ENCODE measurements at regions not wholly inside any gene's neighbourhood (a gene's known extent, or its start where the extent isn't known, plus 50 kb on each side); places are given as distances from the start of the nearest gene placed in this dataset.

DNA sequence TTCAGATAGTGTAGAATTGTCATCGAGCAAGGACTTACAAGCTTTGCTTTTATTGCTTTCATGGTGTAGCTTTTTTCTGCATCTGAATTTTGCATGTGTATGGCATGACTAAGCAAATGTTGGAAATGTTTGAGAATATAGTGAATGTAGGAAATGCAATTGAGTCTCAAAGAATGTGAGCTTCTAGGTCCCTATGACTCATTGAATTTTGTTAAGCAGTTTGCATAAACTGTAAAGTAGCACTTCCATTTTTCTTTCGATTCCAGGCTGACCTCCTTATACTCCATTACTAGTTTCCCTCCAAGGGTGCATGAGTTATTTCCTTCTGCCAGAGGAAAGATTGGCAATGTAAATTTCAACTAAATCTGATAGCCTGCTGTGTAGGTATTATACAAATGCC is 619.2 kb downstream of the DIPK2A start:
- Histone ChIP-seq H3K27me3 (ENCODE audit: control insufficient read depth in 4 of 4, insufficient read depth in 4 of 4, low read length in 3 of 4) (no peaks in the 10 kb centered on the region), H3K9ac (ENCODE audit: low read depth in 1 of 2, low read length in 2 of 2) (no peak overlapping the region), H3K4me1 (ENCODE audit: control insufficient read depth in 4 of 4, insufficient read depth in 4 of 4, low read length in 3 of 4) (no peaks in the 10 kb centered on the region), H3K36me3 (ENCODE audit: control insufficient read depth in 4 of 4, insufficient read depth in 3 of 4, low read depth in 1 of 4, low read length in 3 of 4) (no peaks in the 10 kb centered on the region), H3K27ac (ENCODE audit: low read depth in 1 of 2, low read length in 2 of 2) (no peak overlapping the region), H3K4me3 (ENCODE audit: low read depth in 1 of 3, low read length in 3 of 3) (no peak overlapping the region), H3K9me3 (ENCODE audit: control insufficient read depth in 4 of 4, low read length in 3 of 4) (no peaks in the 10 kb centered on the region)
- WGBS: 88% methylated on average over 2 of the region's 2 CpGs
- DNase-seq (ENCODE audit: low spot score): no peak
- TF ChIP-seq SP1 (IDR thresholded peaks at IDR 0.05) (no peak), FOXA1 (IDR thresholded peaks at IDR 0.05) (no peak), YY1 (IDR thresholded peaks at IDR 0.05) (no peak), JUND (IDR thresholded peaks at IDR 0.05) (no peak), RAD21 (IDR thresholded peaks at IDR 0.05) (no peak), GABPA (IDR thresholded peaks at IDR 0.05 in 1 of 2, conservative IDR thresholded peaks at IDR 0.05 in 1 of 2) (no peak), RXRA (IDR thresholded peaks at IDR 0.05) (no peak), TAF1 (conservative IDR thresholded peaks at IDR 0.05) (no peak), HNF4A (conservative IDR thresholded peaks at IDR 0.05) (no peak), HNF4G (IDR thresholded peaks at IDR 0.05) (no peak), EGR1 (IDR thresholded peaks at IDR 0.05; ENCODE audit: low read depth in 2 of 2) (no peak), NR2F2 (IDR thresholded peaks at IDR 0.05) (no peak)
- TF ChIP-seq, protein P1, sequence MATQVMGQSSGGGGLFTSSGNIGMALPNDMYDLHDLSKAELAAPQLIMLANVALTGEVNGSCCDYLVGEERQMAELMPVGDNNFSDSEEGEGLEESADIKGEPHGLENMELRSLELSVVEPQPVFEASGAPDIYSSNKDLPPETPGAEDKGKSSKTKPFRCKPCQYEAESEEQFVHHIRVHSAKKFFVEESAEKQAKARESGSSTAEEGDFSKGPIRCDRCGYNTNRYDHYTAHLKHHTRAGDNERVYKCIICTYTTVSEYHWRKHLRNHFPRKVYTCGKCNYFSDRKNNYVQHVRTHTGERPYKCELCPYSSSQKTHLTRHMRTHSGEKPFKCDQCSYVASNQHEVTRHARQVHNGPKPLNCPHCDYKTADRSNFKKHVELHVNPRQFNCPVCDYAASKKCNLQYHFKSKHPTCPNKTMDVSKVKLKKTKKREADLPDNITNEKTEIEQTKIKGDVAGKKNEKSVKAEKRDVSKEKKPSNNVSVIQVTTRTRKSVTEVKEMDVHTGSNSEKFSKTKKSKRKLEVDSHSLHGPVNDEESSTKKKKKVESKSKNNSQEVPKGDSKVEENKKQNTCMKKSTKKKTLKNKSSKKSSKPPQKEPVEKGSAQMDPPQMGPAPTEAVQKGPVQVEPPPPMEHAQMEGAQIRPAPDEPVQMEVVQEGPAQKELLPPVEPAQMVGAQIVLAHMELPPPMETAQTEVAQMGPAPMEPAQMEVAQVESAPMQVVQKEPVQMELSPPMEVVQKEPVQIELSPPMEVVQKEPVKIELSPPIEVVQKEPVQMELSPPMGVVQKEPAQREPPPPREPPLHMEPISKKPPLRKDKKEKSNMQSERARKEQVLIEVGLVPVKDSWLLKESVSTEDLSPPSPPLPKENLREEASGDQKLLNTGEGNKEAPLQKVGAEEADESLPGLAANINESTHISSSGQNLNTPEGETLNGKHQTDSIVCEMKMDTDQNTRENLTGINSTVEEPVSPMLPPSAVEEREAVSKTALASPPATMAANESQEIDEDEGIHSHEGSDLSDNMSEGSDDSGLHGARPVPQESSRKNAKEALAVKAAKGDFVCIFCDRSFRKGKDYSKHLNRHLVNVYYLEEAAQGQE (IDR thresholded peaks at IDR 0.05): no peak
- TF ChIP-seq, protein P2, sequence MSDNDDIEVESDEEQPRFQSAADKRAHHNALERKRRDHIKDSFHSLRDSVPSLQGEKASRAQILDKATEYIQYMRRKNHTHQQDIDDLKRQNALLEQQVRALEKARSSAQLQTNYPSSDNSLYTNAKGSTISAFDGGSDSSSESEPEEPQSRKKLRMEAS (IDR thresholded peaks at IDR 0.05): no peak
- TF ChIP-seq, protein P3, sequence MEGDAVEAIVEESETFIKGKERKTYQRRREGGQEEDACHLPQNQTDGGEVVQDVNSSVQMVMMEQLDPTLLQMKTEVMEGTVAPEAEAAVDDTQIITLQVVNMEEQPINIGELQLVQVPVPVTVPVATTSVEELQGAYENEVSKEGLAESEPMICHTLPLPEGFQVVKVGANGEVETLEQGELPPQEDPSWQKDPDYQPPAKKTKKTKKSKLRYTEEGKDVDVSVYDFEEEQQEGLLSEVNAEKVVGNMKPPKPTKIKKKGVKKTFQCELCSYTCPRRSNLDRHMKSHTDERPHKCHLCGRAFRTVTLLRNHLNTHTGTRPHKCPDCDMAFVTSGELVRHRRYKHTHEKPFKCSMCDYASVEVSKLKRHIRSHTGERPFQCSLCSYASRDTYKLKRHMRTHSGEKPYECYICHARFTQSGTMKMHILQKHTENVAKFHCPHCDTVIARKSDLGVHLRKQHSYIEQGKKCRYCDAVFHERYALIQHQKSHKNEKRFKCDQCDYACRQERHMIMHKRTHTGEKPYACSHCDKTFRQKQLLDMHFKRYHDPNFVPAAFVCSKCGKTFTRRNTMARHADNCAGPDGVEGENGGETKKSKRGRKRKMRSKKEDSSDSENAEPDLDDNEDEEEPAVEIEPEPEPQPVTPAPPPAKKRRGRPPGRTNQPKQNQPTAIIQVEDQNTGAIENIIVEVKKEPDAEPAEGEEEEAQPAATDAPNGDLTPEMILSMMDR (IDR thresholded peaks at IDR 0.05; ENCODE audit: low read depth, low read length, missing input control): no peak
- TF ChIP-seq, protein P4, sequence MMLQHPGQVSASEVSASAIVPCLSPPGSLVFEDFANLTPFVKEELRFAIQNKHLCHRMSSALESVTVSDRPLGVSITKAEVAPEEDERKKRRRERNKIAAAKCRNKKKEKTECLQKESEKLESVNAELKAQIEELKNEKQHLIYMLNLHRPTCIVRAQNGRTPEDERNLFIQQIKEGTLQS (IDR thresholded peaks at IDR 0.05): no peak

DNA sequence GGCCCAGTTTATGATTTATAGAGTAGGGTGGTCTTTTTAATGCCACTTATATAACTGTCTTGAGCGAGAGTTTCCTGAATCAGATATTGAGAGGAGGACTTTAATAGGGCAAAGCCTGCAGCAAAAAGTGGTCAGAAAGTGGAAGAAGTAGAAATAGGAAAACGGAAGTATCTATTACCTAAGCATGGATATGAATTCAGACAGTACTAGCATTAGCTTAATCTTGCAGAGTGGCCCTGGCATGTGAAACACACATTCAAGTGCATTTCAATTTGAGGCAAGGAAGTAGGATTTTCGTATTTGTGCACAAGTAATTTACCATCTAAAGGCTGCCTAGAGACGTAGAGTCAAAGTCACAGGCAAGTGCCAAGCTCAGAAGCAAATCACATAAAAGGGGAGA is 622.3 kb downstream of the DIPK2A start:
- Histone ChIP-seq H3K27ac (ENCODE audit: low read depth in 1 of 2, low read length in 2 of 2) (no peak overlapping the region), H3K4me3 (ENCODE audit: low read depth in 1 of 3, low read length in 3 of 3) (no peak overlapping the region), H3K9me3 (ENCODE audit: control insufficient read depth in 4 of 4, low read length in 3 of 4) (no peaks in the 10 kb centered on the region), H3K4me1 (ENCODE audit: control insufficient read depth in 4 of 4, insufficient read depth in 4 of 4, low read length in 3 of 4) (no peaks in the 10 kb centered on the region), H3K27me3 (ENCODE audit: control insufficient read depth in 4 of 4, insufficient read depth in 4 of 4, low read length in 3 of 4) (no peaks in the 10 kb centered on the region), H3K9ac (ENCODE audit: low read depth in 1 of 2, low read length in 2 of 2) (no peak overlapping the region), H3K36me3 (ENCODE audit: control insufficient read depth in 4 of 4, insufficient read depth in 3 of 4, low read depth in 1 of 4, low read length in 3 of 4) (no peaks in the 10 kb centered on the region)
- DNase-seq (ENCODE audit: low spot score): no peak
- WGBS: 80% methylated on average over 4 of the region's 4 CpGs
- TF ChIP-seq SP1 (IDR thresholded peaks at IDR 0.05) (no peak), FOXA1 (IDR thresholded peaks at IDR 0.05) (no peak), FOXA2 (IDR thresholded peaks at IDR 0.05) (no peak), TAF1 (conservative IDR thresholded peaks at IDR 0.05) (no peak), RAD21 (IDR thresholded peaks at IDR 0.05) (no peak), HNF4G (IDR thresholded peaks at IDR 0.05) (no peak), RXRA (IDR thresholded peaks at IDR 0.05) (no peak), EGR1 (IDR thresholded peaks at IDR 0.05; ENCODE audit: low read depth in 2 of 2) (no peak), JUND (IDR thresholded peaks at IDR 0.05) (no peak)
- TF ChIP-seq, protein P5, sequence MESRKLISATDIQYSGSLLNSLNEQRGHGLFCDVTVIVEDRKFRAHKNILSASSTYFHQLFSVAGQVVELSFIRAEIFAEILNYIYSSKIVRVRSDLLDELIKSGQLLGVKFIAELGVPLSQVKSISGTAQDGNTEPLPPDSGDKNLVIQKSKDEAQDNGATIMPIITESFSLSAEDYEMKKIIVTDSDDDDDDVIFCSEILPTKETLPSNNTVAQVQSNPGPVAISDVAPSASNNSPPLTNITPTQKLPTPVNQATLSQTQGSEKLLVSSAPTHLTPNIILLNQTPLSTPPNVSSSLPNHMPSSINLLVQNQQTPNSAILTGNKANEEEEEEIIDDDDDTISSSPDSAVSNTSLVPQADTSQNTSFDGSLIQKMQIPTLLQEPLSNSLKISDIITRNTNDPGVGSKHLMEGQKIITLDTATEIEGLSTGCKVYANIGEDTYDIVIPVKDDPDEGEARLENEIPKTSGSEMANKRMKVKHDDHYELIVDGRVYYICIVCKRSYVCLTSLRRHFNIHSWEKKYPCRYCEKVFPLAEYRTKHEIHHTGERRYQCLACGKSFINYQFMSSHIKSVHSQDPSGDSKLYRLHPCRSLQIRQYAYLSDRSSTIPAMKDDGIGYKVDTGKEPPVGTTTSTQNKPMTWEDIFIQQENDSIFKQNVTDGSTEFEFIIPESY (IDR thresholded peaks at IDR 0.05): no peak
- TF ChIP-seq, protein P3 (IDR thresholded peaks at IDR 0.05; ENCODE audit: low read depth, low read length, missing input control): no peak
- TF ChIP-seq, protein P4 (IDR thresholded peaks at IDR 0.05): no peak
- TF ChIP-seq, protein P1 (IDR thresholded peaks at IDR 0.05): no peak
